GM19351 (cell line): ENCODE measurements at regions not wholly inside any gene's neighbourhood (a gene's known extent, or its start where the extent isn't known, plus 50 kb on each side); places are given as distances from the start of the nearest gene placed in this dataset.
"Not testable (repeated sequence)": the region's sequence is repeated elsewhere in the genome, so short reads cannot be mapped to it uniquely, and the experiment has no call there.

Experiments
- ATAC-seq: cut with Tn5 transposase; IDR thresholded peaks from one replicate; pipeline ENCODE4 v1.9.1; 2021; ENCODE audit warnings: mild to moderate bottlenecking, moderate library complexity; ENCODE audit not compliant: unreplicated experiment

GRCh38 chr1:115536279-115536816 is 105.4 kb upstream of the VANGL1 start:
- ATAC-seq = no peak

GRCh38 chr1:115534106-115534505 is 107.7 kb upstream of the VANGL1 start:
- ATAC-seq = no peak

GRCh38 chr1:115531631-115532264 is 110.0 kb upstream of the VANGL1 start:
- no peak for ATAC-seq

GRCh38 chr1:115530407-115530806 is 111.4 kb upstream of the VANGL1 start:
- ATAC-seq = no peak

GRCh38 chr1:115529216-115529897 is 112.4 kb upstream of the VANGL1 start:
- ATAC-seq = no peak

GRCh38 chr1:115528336-115528735 is 113.4 kb upstream of the VANGL1 start:
- not testable (repeated sequence) for ATAC-seq

GRCh38 chr1:115527746-115528145 is 114.0 kb upstream of the VANGL1 start:
- ATAC-seq = no peak

- no peak for ATAC-seq
Measured at GRCh38 chr1:115526900-115527299, 114.9 kb upstream of the VANGL1 start.

- ATAC-seq = no peak
Measured at GRCh38 chr1:115524236-115524635, 117.5 kb upstream of the VANGL1 start.

- ATAC-seq = no peak
Measured at GRCh38 chr1:115522386-115522785, 119.4 kb upstream of the VANGL1 start.

GRCh38 chr1:115515270-115515669 is 126.5 kb upstream of the VANGL1 start:
- no peak for ATAC-seq

GRCh38 chr1:115510226-115510625 is 131.5 kb upstream of the VANGL1 start:
- ATAC-seq = not testable (repeated sequence)

- no peak for ATAC-seq
Measured at GRCh38 chr1:115507901-115508300, 133.9 kb upstream of the VANGL1 start.

GRCh38 chr1:115506924-115507589 is 134.7 kb upstream of the VANGL1 start:
- ATAC-seq = no peak

- no peak for ATAC-seq
Measured at GRCh38 chr1:115506518-115506917, 135.3 kb upstream of the VANGL1 start.

GRCh38 chr1:115505148-115505571 is 136.6 kb upstream of the VANGL1 start:
- ATAC-seq = no peak

- ATAC-seq = not testable (repeated sequence)
Measured at GRCh38 chr1:115502183-115502582, 139.6 kb upstream of the VANGL1 start.

- no peak for ATAC-seq
Measured at GRCh38 chr1:115501476-115501875, 140.3 kb upstream of the VANGL1 start.

- ATAC-seq = no peak
Measured at GRCh38 chr1:115499253-115499652, 142.5 kb upstream of the VANGL1 start.

GRCh38 chr1:115496904-115497527 is 144.8 kb upstream of the VANGL1 start:
- ATAC-seq = no peak

- ATAC-seq = no peak
Measured at GRCh38 chr1:115495625-115496024, 146.1 kb upstream of the VANGL1 start.
